ENCODE measurements at regions not wholly inside any gene's neighbourhood (a gene's known extent, or its start where the extent isn't known, plus 50 kb on each side); places are given as distances from the start of the nearest gene placed in this dataset.

GRCh38 chr22:27435844-27436576 lies 365.5 kb downstream of the MN1 start:
- no peak overlapping the region for H3K4me3 ChIP-seq (ENCODE audit: low read length)
- H3K36me3 ChIP-seq (replicated peaks; ENCODE audit: low read depth, low read length), result no peaks in the 10 kb centered on the region
- no peak overlapping the region for H3K4me2 ChIP-seq (ENCODE audit: low read length)
- H3K9me3 ChIP-seq (ENCODE audit: insufficient read depth, low read length), result no peaks in the 10 kb centered on the region
- no peak overlapping the region for H2AFZ ChIP-seq (ENCODE audit: low read depth, low read length)
- no peaks in the 10 kb centered on the region for H4K20me1 ChIP-seq (ENCODE audit: insufficient read depth, low read length)
- no peaks in the 10 kb centered on the region for H3K79me2 ChIP-seq (ENCODE audit: low read length)
- TF ChIP-seq, protein P1, sequence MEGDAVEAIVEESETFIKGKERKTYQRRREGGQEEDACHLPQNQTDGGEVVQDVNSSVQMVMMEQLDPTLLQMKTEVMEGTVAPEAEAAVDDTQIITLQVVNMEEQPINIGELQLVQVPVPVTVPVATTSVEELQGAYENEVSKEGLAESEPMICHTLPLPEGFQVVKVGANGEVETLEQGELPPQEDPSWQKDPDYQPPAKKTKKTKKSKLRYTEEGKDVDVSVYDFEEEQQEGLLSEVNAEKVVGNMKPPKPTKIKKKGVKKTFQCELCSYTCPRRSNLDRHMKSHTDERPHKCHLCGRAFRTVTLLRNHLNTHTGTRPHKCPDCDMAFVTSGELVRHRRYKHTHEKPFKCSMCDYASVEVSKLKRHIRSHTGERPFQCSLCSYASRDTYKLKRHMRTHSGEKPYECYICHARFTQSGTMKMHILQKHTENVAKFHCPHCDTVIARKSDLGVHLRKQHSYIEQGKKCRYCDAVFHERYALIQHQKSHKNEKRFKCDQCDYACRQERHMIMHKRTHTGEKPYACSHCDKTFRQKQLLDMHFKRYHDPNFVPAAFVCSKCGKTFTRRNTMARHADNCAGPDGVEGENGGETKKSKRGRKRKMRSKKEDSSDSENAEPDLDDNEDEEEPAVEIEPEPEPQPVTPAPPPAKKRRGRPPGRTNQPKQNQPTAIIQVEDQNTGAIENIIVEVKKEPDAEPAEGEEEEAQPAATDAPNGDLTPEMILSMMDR (IDR thresholded peaks at IDR 0.05; ENCODE audit: low read depth, low read length), result no peak
- no peak for TF ChIP-seq EZH2phosphoT487 (IDR thresholded peaks at IDR 0.05; ENCODE audit: low read depth)
- peaks cover 15% of the 10 kb centered on the region; the same call in 1 of the 2 replicates for H3K27me3 ChIP-seq (ENCODE audit: low read depth, low read length)
- no peak overlapping the region for H3K9ac ChIP-seq (ENCODE audit: low read length)
- no peak overlapping the region for H3K27ac ChIP-seq (ENCODE audit: low read length)
- no peaks in the 10 kb centered on the region for H3K4me1 ChIP-seq (ENCODE audit: low read length)

DNA sequence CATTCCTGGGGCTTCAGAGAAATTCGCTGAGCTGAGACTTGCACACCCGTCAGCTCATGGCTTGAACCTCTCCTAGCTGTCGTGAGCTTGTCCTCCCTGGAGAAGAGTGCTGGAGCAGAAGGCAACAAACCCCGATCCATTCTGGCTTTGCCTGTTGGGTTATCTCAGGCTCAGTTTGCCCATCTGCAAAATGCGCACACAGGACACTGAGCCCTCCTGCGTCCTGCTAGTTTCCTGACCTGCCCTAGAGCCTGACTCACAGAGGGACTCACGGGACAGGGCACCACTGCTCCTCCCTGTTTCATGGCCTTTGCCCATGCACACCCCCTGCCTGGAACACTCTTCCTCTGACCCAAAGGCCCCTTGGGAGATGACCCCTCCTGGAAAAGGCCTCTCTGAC lies 365.0 kb downstream of the MN1 start:
- no peak overlapping the region for H2AFZ ChIP-seq (ENCODE audit: low read depth, low read length)
- no peak overlapping the region for H3K9ac ChIP-seq (ENCODE audit: low read length)
- no peaks in the 10 kb centered on the region for H3K4me1 ChIP-seq (ENCODE audit: low read length)

GRCh38 chr22:27437570-27437969 lies 364.0 kb downstream of the MN1 start:
- TF ChIP-seq, protein P1 (IDR thresholded peaks at IDR 0.05; ENCODE audit: low read depth, low read length), result no peak
- TF ChIP-seq EZH2phosphoT487 (IDR thresholded peaks at IDR 0.05; ENCODE audit: low read depth), result no peak

More for the DNA sequence above, 365.0 kb downstream of the MN1 start:
- Histone ChIP-seq H3K4me2 (ENCODE audit: low read length) (no peak overlapping the region), H3K36me3 (replicated peaks; ENCODE audit: low read depth, low read length) (no peaks in the 10 kb centered on the region), H3K27me3 (ENCODE audit: low read depth, low read length) (peaks cover 15% of the 10 kb centered on the region; the same call in 1 of the 2 replicates), H3K9me3 (ENCODE audit: insufficient read depth, low read length) (no peaks in the 10 kb centered on the region), H3K79me2 (ENCODE audit: low read length) (no peaks in the 10 kb centered on the region), H3K4me3 (ENCODE audit: low read length) (no peak overlapping the region), H3K27ac (ENCODE audit: low read length) (no peak overlapping the region), H4K20me1 (ENCODE audit: insufficient read depth, low read length) (no peaks in the 10 kb centered on the region)
- TF ChIP-seq, protein P1 (IDR thresholded peaks at IDR 0.05; ENCODE audit: low read depth, low read length), result no peak
- TF ChIP-seq EZH2phosphoT487 (IDR thresholded peaks at IDR 0.05; ENCODE audit: low read depth), result no peak

GRCh38 chr22:27438271-27438980 lies 363.1 kb downstream of the MN1 start:
- no peak overlapping the region for H2AFZ ChIP-seq (ENCODE audit: low read depth, low read length)
- no peaks in the 10 kb centered on the region for H3K4me1 ChIP-seq (ENCODE audit: low read length)
- H3K36me3 ChIP-seq (replicated peaks; ENCODE audit: low read depth, low read length), result no peaks in the 10 kb centered on the region
- H3K27ac ChIP-seq (ENCODE audit: low read length), result no peak overlapping the region
- H3K4me3 ChIP-seq (ENCODE audit: low read length), result no peak overlapping the region
- H3K27me3 ChIP-seq (ENCODE audit: low read depth, low read length), result peaks cover 11% of the 10 kb centered on the region; the same call in 1 of the 2 replicates
- H3K4me2 ChIP-seq (ENCODE audit: low read length), result no peak overlapping the region
- H3K79me2 ChIP-seq (ENCODE audit: low read length), result no peaks in the 10 kb centered on the region
- TF ChIP-seq EZH2phosphoT487 (IDR thresholded peaks at IDR 0.05; ENCODE audit: low read depth), result no peak
- TF ChIP-seq, protein P1 (IDR thresholded peaks at IDR 0.05; ENCODE audit: low read depth, low read length), result no peak
- H3K9me3 ChIP-seq (ENCODE audit: insufficient read depth, low read length), result no peaks in the 10 kb centered on the region
- H4K20me1 ChIP-seq (ENCODE audit: insufficient read depth, low read length), result no peaks in the 10 kb centered on the region
- no peak overlapping the region for H3K9ac ChIP-seq (ENCODE audit: low read length)

More at GRCh38 chr22:27437570-27437969, 364.0 kb downstream of the MN1 start:
- peaks cover 11% of the 10 kb centered on the region; the same call in 1 of the 2 replicates for H3K27me3 ChIP-seq (ENCODE audit: low read depth, low read length)
- H3K4me1 ChIP-seq (ENCODE audit: low read length), result no peaks in the 10 kb centered on the region
- no peak overlapping the region for H3K4me2 ChIP-seq (ENCODE audit: low read length)
- no peak overlapping the region for H3K4me3 ChIP-seq (ENCODE audit: low read length)
- H2AFZ ChIP-seq (ENCODE audit: low read depth, low read length), result no peak overlapping the region
- H3K9me3 ChIP-seq (ENCODE audit: insufficient read depth, low read length), result no peaks in the 10 kb centered on the region
- H4K20me1 ChIP-seq (ENCODE audit: insufficient read depth, low read length), result no peaks in the 10 kb centered on the region
- no peak overlapping the region for H3K9ac ChIP-seq (ENCODE audit: low read length)
- H3K36me3 ChIP-seq (replicated peaks; ENCODE audit: low read depth, low read length), result no peaks in the 10 kb centered on the region
- no peaks in the 10 kb centered on the region for H3K79me2 ChIP-seq (ENCODE audit: low read length)
- H3K27ac ChIP-seq (ENCODE audit: low read length), result no peak overlapping the region
